ENCODE measurements at regions not wholly inside any gene's neighbourhood (a gene's known extent, or its start where the extent isn't known, plus 50 kb on each side); places are given as distances from the start of the nearest gene placed in this dataset.

GRCh38 chr14:87644689-87645088 is 348.3 kb downstream of the GALC start:
- Histone ChIP-seq H3K4me3 (ENCODE audit: low read length) (no peak overlapping the region), H3K27me3 (replicated peaks; ENCODE audit: insufficient read depth, low read length) (no peaks in the 10 kb centered on the region), H3K4me2 (ENCODE audit: low read depth, low read length) (no peak overlapping the region), H3K27ac (ENCODE audit: low read length) (no peak overlapping the region), H3K79me2 (ENCODE audit: low read length) (no peaks in the 10 kb centered on the region), H3F3A (ENCODE audit: insufficient read depth, low read length) (no peaks in the 10 kb centered on the region), H3K36me3 (replicated peaks; ENCODE audit: insufficient read depth, low read length) (no peaks in the 10 kb centered on the region), H3K9me3 (replicated peaks; ENCODE audit: insufficient read depth, low read length) (no peaks in the 10 kb centered on the region), H4K20me1 (ENCODE audit: insufficient read depth, low read length) (no peaks in the 10 kb centered on the region), H3K9ac (ENCODE audit: low read length) (no peak overlapping the region), H3K9me2 (replicated peaks; ENCODE audit: insufficient read depth, low read length) (no peaks in the 10 kb centered on the region), H3K4me1 (ENCODE audit: low read length) (no peaks in the 10 kb centered on the region), H2AFZ (ENCODE audit: low read length) (no peak overlapping the region)
- no peak for TF ChIP-seq EZH2phosphoT487 (IDR thresholded peaks at IDR 0.05; ENCODE audit: low read length)
- DNase-seq, result no peak

- Histone ChIP-seq H3K9me2 (replicated peaks; ENCODE audit: insufficient read depth, low read length) (no peaks in the 10 kb centered on the region), H3K9ac (ENCODE audit: low read length) (no peak overlapping the region), H3K9me3 (replicated peaks; ENCODE audit: insufficient read depth, low read length) (no peaks in the 10 kb centered on the region), H4K20me1 (ENCODE audit: insufficient read depth, low read length) (no peaks in the 10 kb centered on the region), H3K4me3 (ENCODE audit: low read length) (no peak overlapping the region), H3K27me3 (replicated peaks; ENCODE audit: insufficient read depth, low read length) (no peaks in the 10 kb centered on the region), H3K4me2 (ENCODE audit: low read depth, low read length) (no peak overlapping the region), H3K27ac (ENCODE audit: low read length) (no peak overlapping the region), H3F3A (ENCODE audit: insufficient read depth, low read length) (no peaks in the 10 kb centered on the region), H3K36me3 (replicated peaks; ENCODE audit: insufficient read depth, low read length) (no peaks in the 10 kb centered on the region), H2AFZ (ENCODE audit: low read length) (no peak overlapping the region), H3K79me2 (ENCODE audit: low read length) (no peaks in the 10 kb centered on the region), H3K4me1 (ENCODE audit: low read length) (no peaks in the 10 kb centered on the region)
- TF ChIP-seq CTCF (IDR thresholded peaks at IDR 0.05; ENCODE audit: low read length) (no peak), EZH2 (optimal IDR thresholded peaks at IDR 0.05; ENCODE audit: low read depth, low read length) (no peak), EZH2phosphoT487 (IDR thresholded peaks at IDR 0.05; ENCODE audit: low read length) (no peak)
- DNase-seq, result no peak
Observed at GRCh38 chr14:87643005-87643404, 350.0 kb downstream of the GALC start.

GRCh38 chr14:87640553-87640952 is 352.4 kb downstream of the GALC start:
- Histone ChIP-seq H3K36me3 (replicated peaks; ENCODE audit: insufficient read depth, low read length) (no peaks in the 10 kb centered on the region), H3K27me3 (replicated peaks; ENCODE audit: insufficient read depth, low read length) (no peaks in the 10 kb centered on the region)

More at GRCh38 chr14:87640553-87640952, 352.4 kb downstream of the GALC start:
- H4K20me1 ChIP-seq (ENCODE audit: insufficient read depth, low read length), result no peaks in the 10 kb centered on the region
- H3K4me2 ChIP-seq (ENCODE audit: low read depth, low read length), result no peak overlapping the region
- no peak overlapping the region for H3K4me3 ChIP-seq (ENCODE audit: low read length)
- no peak overlapping the region for H3K9ac ChIP-seq (ENCODE audit: low read length)
- H3K79me2 ChIP-seq (ENCODE audit: low read length), result no peaks in the 10 kb centered on the region
- no peak overlapping the region for H3K27ac ChIP-seq (ENCODE audit: low read length)
- H3K9me3 ChIP-seq (replicated peaks; ENCODE audit: insufficient read depth, low read length), result no peaks in the 10 kb centered on the region
- H3K4me1 ChIP-seq (ENCODE audit: low read length), result no peaks in the 10 kb centered on the region
- H2AFZ ChIP-seq (ENCODE audit: low read length), result no peak overlapping the region
- no peaks in the 10 kb centered on the region for H3F3A ChIP-seq (ENCODE audit: insufficient read depth, low read length)
- DNase-seq, result no peak
- H3K9me2 ChIP-seq (replicated peaks; ENCODE audit: insufficient read depth, low read length), result no peaks in the 10 kb centered on the region
- TF ChIP-seq EZH2 (optimal IDR thresholded peaks at IDR 0.05; ENCODE audit: low read depth, low read length) (no peak), EZH2phosphoT487 (IDR thresholded peaks at IDR 0.05; ENCODE audit: low read length) (no peak), CTCF (IDR thresholded peaks at IDR 0.05; ENCODE audit: low read length) (no peak)
